ENCODE measurements at regions not wholly inside any gene's neighbourhood (a gene's known extent, or its start where the extent isn't known, plus 50 kb on each side); places are given as distances from the start of the nearest gene placed in this dataset.

DNA sequence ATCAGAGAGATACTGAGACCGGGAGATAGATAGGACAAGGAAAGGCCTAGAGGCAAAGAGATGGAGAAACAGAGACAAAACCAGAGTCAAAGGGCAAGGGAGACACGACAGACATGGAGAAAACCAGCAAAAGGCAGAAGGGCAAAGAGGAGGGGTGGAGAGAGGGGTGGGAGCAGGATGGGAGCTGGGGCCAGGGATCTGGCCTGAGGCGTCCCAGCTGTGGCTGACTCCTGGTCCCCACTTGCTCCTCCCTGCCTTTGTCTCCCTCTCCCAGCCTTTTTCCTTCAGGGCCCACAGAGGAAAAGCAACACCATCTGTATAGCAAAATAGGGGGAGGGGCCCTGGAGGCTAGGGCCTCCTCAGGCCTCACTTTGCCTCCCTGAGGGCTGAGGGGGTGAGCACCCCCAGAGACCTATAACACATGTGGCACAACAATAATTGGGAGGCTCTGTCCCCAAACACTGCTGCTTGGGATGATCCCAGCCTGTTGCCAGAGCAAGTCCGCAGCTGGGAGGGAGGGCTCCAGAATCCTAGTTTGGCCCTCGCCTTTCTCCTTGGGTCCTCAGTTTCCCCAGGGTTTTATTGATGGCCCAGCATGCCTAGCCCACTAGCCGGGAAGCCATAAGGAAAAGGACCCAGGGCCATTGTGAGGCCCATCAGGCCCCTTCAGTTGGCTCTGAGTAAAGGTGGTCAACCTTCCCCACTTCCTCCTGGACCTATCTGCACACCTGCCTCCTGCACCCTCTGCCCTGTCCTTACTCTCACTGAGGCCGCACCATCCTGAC is 96.8 kb downstream of the PJA1 start (continued):
- TF ChIP-seq NFE2L2 (IDR thresholded peaks at IDR 0.05; ENCODE audit: low read depth, low read length): no peak

DNA sequence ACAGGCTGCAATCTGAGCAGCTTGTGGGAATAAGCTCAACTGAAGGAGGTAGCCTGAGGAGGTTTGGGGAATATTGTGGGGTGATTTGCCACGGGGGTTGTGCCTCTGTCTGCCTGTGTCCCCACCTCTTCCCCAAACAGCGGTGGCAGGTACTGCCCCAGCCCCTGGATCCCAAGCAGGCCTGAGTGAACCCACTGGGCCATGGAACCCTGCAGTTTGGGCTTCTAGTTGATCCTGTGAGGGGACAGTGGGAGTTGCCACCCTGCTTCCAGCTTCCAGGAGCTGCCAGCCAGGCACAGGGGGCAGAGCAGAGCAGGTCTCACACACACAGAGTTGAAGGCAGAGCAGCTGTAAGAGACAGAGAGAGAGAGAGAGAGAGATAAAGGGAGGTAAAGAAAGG is 97.4 kb downstream of the PJA1 start:
- H3K56ac ChIP-seq (ENCODE audit: extremely low read depth, insufficient read depth, low read length): no peak overlapping the region
- H3K79me1 ChIP-seq (ENCODE audit: low read depth in 1 of 2, low read length in 2 of 2): no peaks in the 10 kb centered on the region
- TF ChIP-seq CHD1 (IDR thresholded peaks at IDR 0.05; ENCODE audit: low read depth, low read length): no peak
- no peak for TF ChIP-seq MXI1 (IDR thresholded peaks at IDR 0.05; ENCODE audit: borderline replicate concordance, low read depth, low read length)
- TF ChIP-seq, protein P1, sequence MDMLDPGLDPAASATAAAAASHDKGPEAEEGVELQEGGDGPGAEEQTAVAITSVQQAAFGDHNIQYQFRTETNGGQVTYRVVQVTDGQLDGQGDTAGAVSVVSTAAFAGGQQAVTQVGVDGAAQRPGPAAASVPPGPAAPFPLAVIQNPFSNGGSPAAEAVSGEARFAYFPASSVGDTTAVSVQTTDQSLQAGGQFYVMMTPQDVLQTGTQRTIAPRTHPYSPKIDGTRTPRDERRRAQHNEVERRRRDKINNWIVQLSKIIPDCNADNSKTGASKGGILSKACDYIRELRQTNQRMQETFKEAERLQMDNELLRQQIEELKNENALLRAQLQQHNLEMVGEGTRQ (IDR thresholded peaks at IDR 0.05; ENCODE audit: low read depth, low read length): no peak
- no peak for TF ChIP-seq FOS (IDR thresholded peaks at IDR 0.05; ENCODE audit: low read depth, low read length)
- TF ChIP-seq RCOR1 (IDR thresholded peaks at IDR 0.05; ENCODE audit: insufficient replicate concordance, low read length): no peak
- no peak for TF ChIP-seq SMC3 (IDR thresholded peaks at IDR 0.05; ENCODE audit: low read depth, low read length)
- ATAC-seq (ENCODE audit: low read depth): no peak
- no peak overlapping the region for H3K9ac ChIP-seq (ENCODE audit: low read depth, low read length)
- no peak overlapping the region for H2AFZ ChIP-seq (replicated peaks; ENCODE audit: low read length, poor library complexity)
- no peak overlapping the region for H3K14ac ChIP-seq (replicated peaks; ENCODE audit: low read depth, low read length)
- no TSS peak for BruUV-seq (replicated peaks)
- H3K4ac ChIP-seq (ENCODE audit: low read depth, low read length): no peak overlapping the region
- H3K18ac ChIP-seq (ENCODE audit: low read depth, low read length): no peak overlapping the region
- H2AK5ac ChIP-seq (ENCODE audit: low read depth, low read length): no peak overlapping the region
- H3K23ac ChIP-seq (ENCODE audit: low read depth, low read length): no peak overlapping the region
- dilution Hi-C loops (cut with HindIII; ENCODE audit: low sequenced_read_pairs, unreplicated experiment) (no loop called here), intact Hi-C loops (cut with micrococcal nuclease) (no loop called here), in situ Hi-C loops (cut with MboI; ENCODE audit: low sequenced_read_pairs) (no loop called here)
- DNase-seq: no peak
- H3K27ac ChIP-seq (ENCODE audit: insufficient read depth, low read length): no peak overlapping the region
- no peak overlapping the region for H3K4me2 ChIP-seq (ENCODE audit: low read depth, low read length)
- H3K9me3 ChIP-seq (ENCODE audit: control insufficient read depth, insufficient read depth, low read length): peaks cover 3% of the 10 kb centered on the region; the same call in 1 of the 2 replicates
- no peaks in the 10 kb centered on the region for H3K36me3 ChIP-seq (ENCODE audit: control insufficient read depth, insufficient read depth, low read length)
- H4K20me1 ChIP-seq (ENCODE audit: insufficient read depth, low read length): no peaks in the 10 kb centered on the region
- H4K5ac ChIP-seq (ENCODE audit: low read depth, low read length): no peak overlapping the region
- no peak overlapping the region for H2AK9ac ChIP-seq (replicated peaks; ENCODE audit: low read depth, low read length, poor library complexity)
- no peak overlapping the region for H2BK15ac ChIP-seq (ENCODE audit: low read depth, low read length)
- no peak overlapping the region for H4K91ac ChIP-seq (ENCODE audit: insufficient read depth, low read depth, low read length)
- ChIA-PET POLR2A (ENCODE audit: unreplicated experiment) (no interaction called here), CTCF (no interaction called here)
- no peak overlapping the region for H2BK120ac ChIP-seq (ENCODE audit: low read depth, low read length)
- peak overlapping the region in 1 of 2 experiments; percentile 20; a peak in 2 of 4 replicates for H4K8ac ChIP-seq (ENCODE audit: low read depth in 2 of 2, low read length in 2 of 2)
- H3K27me3 ChIP-seq (ENCODE audit: control insufficient read depth, insufficient read depth, low read length): peaks cover 4% of the 10 kb centered on the region; the same call in 1 of the 2 replicates
- H3K4me1 ChIP-seq (ENCODE audit: control insufficient read depth, insufficient read depth, low read length): peaks cover 13% of the 10 kb centered on the region
- no peak overlapping the region for H3K4me3 ChIP-seq (ENCODE audit: insufficient read depth, low read depth, low read length)
- no peak overlapping the region for H2BK5ac ChIP-seq (ENCODE audit: low read depth, low read length, poor library complexity, severe bottlenecking)
- H2BK20ac ChIP-seq (ENCODE audit: low read depth, low read length): no peak overlapping the region
- WGBS, 2 experiments (ENCODE audit: extremely low coverage in 2 of 2, insufficient read length in 1 of 2): no CpG with 5 or more reads among the region's 2 CpGs
- no peaks in the 10 kb centered on the region; the same call in 1 of the 2 replicates for H3K9me1 ChIP-seq (ENCODE audit: insufficient read depth, low read length)

Measured in IMR-90 (cell line).